HCT116 (cell line): ENCODE measurements at regions not wholly inside any gene's neighbourhood (a gene's known extent, or its start where the extent isn't known, plus 50 kb on each side); places are given as distances from the start of the nearest gene placed in this dataset.

ENCODE experiments used
- FOSL1 ChIP-seq: IDR thresholded peaks from 2 replicates; pipeline ENCODE4 v1.6.1; 2012; ENCODE audit warnings: low read depth
- RAD21 ChIP-seq: IDR thresholded peaks from 2 replicates; pipeline ENCODE4 v1.6.1; 2012; ENCODE audit warnings: low read depth, mild to moderate bottlenecking
- TCF7L2 ChIP-seq: IDR thresholded peaks from 2 replicates; pipeline ENCODE4 v1.7.0; 2011; ENCODE audit warnings: borderline replicate concordance, inconsistent platforms; ENCODE audit not compliant: insufficient read depth, insufficient read length; ENCODE audit errors: extremely low read depth
- TF ChIP-seq, protein P1 (sequence below), 3 experiments: fragments of 200-600 bp in 1 of 3; sonication (generic) in 1 of 3; IDR thresholded peaks in 2 of 3; conservative IDR thresholded peaks in 1 of 3; 2 replicates each; pipeline ENCODE4 v1.5.1; 2012 to 2017; ENCODE audit warnings: low read depth in 2 of 3, low read length in 2 of 3, antibody characterized with exemption in 1 of 3, borderline replicate concordance in 1 of 3, control low read depth in 1 of 3, mild to moderate bottlenecking in 1 of 3, mixed read lengths in 1 of 3, mixed run types in 1 of 3, moderate library complexity in 1 of 3; ENCODE audit not compliant: insufficient read depth in 1 of 3
- TF ChIP-seq, protein P2 (sequence below): IDR thresholded peaks from 2 replicates; pipeline ENCODE4 v1.6.1; 2012
- TF ChIP-seq, protein P3 (sequence below): IDR thresholded peaks from 2 replicates; pipeline ENCODE4 v1.6.1; 2012

DNA sequence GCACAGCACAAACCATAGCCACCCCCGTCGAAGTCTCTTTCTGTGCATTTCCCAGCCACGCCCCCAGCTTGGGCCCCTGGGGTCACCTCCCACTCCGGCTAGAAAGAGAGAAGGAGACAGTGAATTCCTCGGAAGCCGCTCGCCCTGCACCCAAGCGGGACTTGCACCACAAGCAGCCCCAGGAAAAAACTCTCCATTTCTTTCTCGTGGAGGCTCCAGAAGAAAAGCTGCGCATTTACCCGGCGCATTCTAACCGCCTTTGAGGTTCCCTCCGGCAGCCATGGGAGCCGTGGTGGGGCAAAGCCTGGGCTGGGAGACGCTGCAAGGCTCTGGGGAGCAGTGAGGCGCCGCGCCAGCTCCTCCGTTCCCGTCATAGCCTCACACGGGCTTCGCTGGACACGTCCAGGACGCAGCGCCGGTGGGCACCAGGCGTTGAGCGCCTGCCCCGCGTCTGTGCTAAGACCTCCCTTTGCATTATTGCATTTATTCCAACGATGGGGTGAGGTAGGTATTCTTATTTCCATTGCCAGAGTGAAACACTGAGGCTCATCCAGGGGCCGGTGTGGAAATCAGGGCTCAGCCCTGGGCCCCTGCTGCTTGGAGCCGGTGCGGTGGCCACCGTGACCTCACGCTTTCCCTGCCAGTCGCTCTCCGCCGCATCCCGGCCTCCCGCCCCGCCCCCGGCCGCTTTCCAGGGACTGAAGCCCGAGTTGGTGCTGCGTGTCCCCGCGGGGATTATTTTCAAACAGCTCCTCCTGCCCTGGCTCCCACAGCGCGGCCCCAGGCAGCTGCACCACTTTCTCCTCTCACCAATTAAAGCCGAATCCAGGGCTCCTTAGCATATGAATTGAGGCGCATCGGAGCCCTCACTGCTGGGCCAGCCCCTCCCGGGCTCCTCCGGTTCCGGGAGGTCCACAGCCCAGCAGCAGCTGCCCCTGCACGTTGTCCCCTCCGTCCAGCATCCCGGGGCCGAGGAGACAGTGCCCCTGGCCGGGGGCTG, 148.3 kb upstream of the AFDN start:
- TF ChIP-seq TCF7L2 (no peak), RAD21 (no peak), FOSL1 (no peak)
- TF ChIP-seq, protein P1, sequence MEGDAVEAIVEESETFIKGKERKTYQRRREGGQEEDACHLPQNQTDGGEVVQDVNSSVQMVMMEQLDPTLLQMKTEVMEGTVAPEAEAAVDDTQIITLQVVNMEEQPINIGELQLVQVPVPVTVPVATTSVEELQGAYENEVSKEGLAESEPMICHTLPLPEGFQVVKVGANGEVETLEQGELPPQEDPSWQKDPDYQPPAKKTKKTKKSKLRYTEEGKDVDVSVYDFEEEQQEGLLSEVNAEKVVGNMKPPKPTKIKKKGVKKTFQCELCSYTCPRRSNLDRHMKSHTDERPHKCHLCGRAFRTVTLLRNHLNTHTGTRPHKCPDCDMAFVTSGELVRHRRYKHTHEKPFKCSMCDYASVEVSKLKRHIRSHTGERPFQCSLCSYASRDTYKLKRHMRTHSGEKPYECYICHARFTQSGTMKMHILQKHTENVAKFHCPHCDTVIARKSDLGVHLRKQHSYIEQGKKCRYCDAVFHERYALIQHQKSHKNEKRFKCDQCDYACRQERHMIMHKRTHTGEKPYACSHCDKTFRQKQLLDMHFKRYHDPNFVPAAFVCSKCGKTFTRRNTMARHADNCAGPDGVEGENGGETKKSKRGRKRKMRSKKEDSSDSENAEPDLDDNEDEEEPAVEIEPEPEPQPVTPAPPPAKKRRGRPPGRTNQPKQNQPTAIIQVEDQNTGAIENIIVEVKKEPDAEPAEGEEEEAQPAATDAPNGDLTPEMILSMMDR (IDR thresholded peaks at IDR 0.05 in 2 of 3, conservative IDR thresholded peaks at IDR 0.05 in 1 of 3; ENCODE audit: borderline replicate concordance in 1 of 3, insufficient read depth in 1 of 3, low read depth in 2 of 3, low read length in 2 of 3), result no peak
- TF ChIP-seq, protein P2, sequence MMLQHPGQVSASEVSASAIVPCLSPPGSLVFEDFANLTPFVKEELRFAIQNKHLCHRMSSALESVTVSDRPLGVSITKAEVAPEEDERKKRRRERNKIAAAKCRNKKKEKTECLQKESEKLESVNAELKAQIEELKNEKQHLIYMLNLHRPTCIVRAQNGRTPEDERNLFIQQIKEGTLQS, result no peak
- TF ChIP-seq, protein P3, sequence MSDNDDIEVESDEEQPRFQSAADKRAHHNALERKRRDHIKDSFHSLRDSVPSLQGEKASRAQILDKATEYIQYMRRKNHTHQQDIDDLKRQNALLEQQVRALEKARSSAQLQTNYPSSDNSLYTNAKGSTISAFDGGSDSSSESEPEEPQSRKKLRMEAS, result no peak
